ENCODE measurements at regions not wholly inside any gene's neighbourhood (a gene's known extent, or its start where the extent isn't known, plus 50 kb on each side); places are given as distances from the start of the nearest gene placed in this dataset.

- H3K4me1 ChIP-seq (ENCODE audit: control insufficient read depth, insufficient read depth, low read length, unreplicated experiment) = peaks cover 2% of the 10 kb centered on the region
- no peak overlapping the region for H3K4me3 ChIP-seq (ENCODE audit: low read depth, low read length)
- no peak overlapping the region for H3K27ac ChIP-seq (ENCODE audit: low read depth, low read length)
- H3K79me2 ChIP-seq (ENCODE audit: control insufficient read depth, insufficient read depth, low read length, unreplicated experiment) = no peaks in the 10 kb centered on the region
- 0 out of 2 replicates have a peak, but pooled peaks cover 2% of the 10 kb centered on the region for H3K27me3 ChIP-seq (ENCODE audit: insufficient read depth, low read length)
- H3K36me3 ChIP-seq (ENCODE audit: insufficient read depth, low read length) = no peaks in the 10 kb centered on the region
- H2AFZ ChIP-seq (ENCODE audit: low read length, unreplicated experiment) = no peak overlapping the region
Observed at GRCh38 chr2:71791501-71792135, 338.3 kb downstream of the DYSF start.

GRCh38 chr2:71791061-71791450 is 337.7 kb downstream of the DYSF start:
- H3K4me3 ChIP-seq (ENCODE audit: low read depth, low read length) = no peak overlapping the region
- H3K27ac ChIP-seq (ENCODE audit: low read depth, low read length) = no peak overlapping the region
- H3K36me3 ChIP-seq (ENCODE audit: insufficient read depth, low read length) = no peaks in the 10 kb centered on the region
- peaks cover 2% of the 10 kb centered on the region for H3K4me1 ChIP-seq (ENCODE audit: control insufficient read depth, insufficient read depth, low read length, unreplicated experiment)
- H3K27me3 ChIP-seq (ENCODE audit: insufficient read depth, low read length) = 0 out of 2 replicates have a peak, but pooled peaks cover 2% of the 10 kb centered on the region
- H3K79me2 ChIP-seq (ENCODE audit: control insufficient read depth, insufficient read depth, low read length, unreplicated experiment) = no peaks in the 10 kb centered on the region
- H2AFZ ChIP-seq (ENCODE audit: low read length, unreplicated experiment) = no peak overlapping the region

- H3K36me3 ChIP-seq (ENCODE audit: insufficient read depth, low read length) = no peaks in the 10 kb centered on the region
- H3K27me3 ChIP-seq (ENCODE audit: insufficient read depth, low read length) = 0 out of 2 replicates have a peak, but pooled peaks cover 2% of the 10 kb centered on the region
- no peak overlapping the region for H3K4me3 ChIP-seq (ENCODE audit: low read depth, low read length)
- H3K27ac ChIP-seq (ENCODE audit: low read depth, low read length) = no peak overlapping the region
- H3K4me1 ChIP-seq (ENCODE audit: control insufficient read depth, insufficient read depth, low read length, unreplicated experiment) = peaks cover under 1% of the 10 kb centered on the region
- H2AFZ ChIP-seq (ENCODE audit: low read length, unreplicated experiment) = no peak overlapping the region
- no peaks in the 10 kb centered on the region for H3K79me2 ChIP-seq (ENCODE audit: control insufficient read depth, insufficient read depth, low read length, unreplicated experiment)
Observed at GRCh38 chr2:71790226-71791060, 337.1 kb downstream of the DYSF start.

GRCh38 chr2:71789556-71790204 is 336.3 kb downstream of the DYSF start:
- Histone ChIP-seq H2AFZ (ENCODE audit: low read length, unreplicated experiment) (no peak overlapping the region), H3K79me2 (ENCODE audit: control insufficient read depth, insufficient read depth, low read length, unreplicated experiment) (no peaks in the 10 kb centered on the region)

DNA sequence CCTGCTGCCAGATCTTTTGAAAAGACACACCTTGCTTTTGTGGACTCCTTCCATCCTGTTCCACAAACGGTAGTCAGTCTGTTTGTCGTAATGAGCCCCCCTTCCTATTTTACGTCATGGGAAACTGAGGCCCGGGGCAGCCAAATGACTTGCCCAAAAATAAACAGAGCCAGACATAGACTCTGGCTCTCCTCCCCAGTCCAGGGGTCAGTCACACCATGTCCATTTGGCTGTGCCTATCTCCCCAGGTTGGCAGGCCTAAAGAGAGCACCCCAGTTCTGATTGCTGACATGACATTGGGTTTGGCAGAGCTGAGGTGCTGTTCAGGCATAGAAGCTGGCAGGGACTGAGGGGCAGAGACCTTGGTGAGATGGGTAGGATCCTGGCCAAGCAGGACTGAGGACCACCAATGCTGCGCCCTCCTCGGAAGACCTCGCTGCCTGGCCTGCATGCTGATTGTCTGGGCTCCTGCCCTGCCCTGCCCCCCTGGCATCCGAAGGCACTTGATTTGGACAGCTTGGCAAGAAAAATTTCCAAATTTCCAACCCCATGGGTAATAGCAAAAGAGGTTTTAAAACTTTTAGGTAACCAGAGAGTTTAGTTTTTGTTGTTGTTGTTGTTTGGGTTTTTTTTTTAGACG is 335.4 kb downstream of the DYSF start:
- no peak overlapping the region for H2AFZ ChIP-seq (ENCODE audit: low read length, unreplicated experiment)
- H3K27ac ChIP-seq (ENCODE audit: low read depth, low read length) = no peak overlapping the region
- H3K36me3 ChIP-seq (ENCODE audit: insufficient read depth, low read length) = no peaks in the 10 kb centered on the region
- no peak overlapping the region for H3K4me3 ChIP-seq (ENCODE audit: low read depth, low read length)
- H3K79me2 ChIP-seq (ENCODE audit: control insufficient read depth, insufficient read depth, low read length, unreplicated experiment) = no peaks in the 10 kb centered on the region
- H3K27me3 ChIP-seq (ENCODE audit: insufficient read depth, low read length) = 0 out of 2 replicates have a peak, but pooled peaks cover 2% of the 10 kb centered on the region
- H3K4me1 ChIP-seq (ENCODE audit: control insufficient read depth, insufficient read depth, low read length, unreplicated experiment) = peaks cover 9% of the 10 kb centered on the region

More at GRCh38 chr2:71789556-71790204, 336.3 kb downstream of the DYSF start:
- H3K4me3 ChIP-seq (ENCODE audit: low read depth, low read length) = no peak overlapping the region
- H3K4me1 ChIP-seq (ENCODE audit: control insufficient read depth, insufficient read depth, low read length, unreplicated experiment) = peaks cover 8% of the 10 kb centered on the region
- H3K27me3 ChIP-seq (ENCODE audit: insufficient read depth, low read length) = 0 out of 2 replicates have a peak, but pooled peaks cover 2% of the 10 kb centered on the region
- no peak overlapping the region for H3K27ac ChIP-seq (ENCODE audit: low read depth, low read length)
- no peaks in the 10 kb centered on the region for H3K36me3 ChIP-seq (ENCODE audit: insufficient read depth, low read length)

DNA sequence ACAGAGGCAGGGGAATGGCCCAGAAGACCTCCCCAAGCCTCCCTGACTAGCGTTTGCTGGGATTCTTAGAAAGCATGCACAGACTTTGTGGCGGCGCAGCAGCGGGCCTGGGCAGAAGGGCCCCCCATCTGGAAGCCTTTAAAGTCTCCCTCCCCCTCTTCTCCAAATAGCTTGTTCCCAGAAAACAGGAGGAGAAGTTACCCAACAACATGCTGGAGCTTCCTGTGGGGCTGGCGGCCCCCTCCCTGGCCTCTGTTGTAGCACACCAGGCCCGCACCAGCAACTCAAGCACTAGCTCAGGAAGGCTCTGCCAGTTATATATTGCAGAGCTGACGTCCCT is 334.8 kb downstream of the DYSF start:
- Histone ChIP-seq H2AFZ (ENCODE audit: low read length, unreplicated experiment) (no peak overlapping the region), H3K27ac (ENCODE audit: low read depth, low read length) (no peak overlapping the region), H3K36me3 (ENCODE audit: insufficient read depth, low read length) (no peaks in the 10 kb centered on the region), H3K79me2 (ENCODE audit: control insufficient read depth, insufficient read depth, low read length, unreplicated experiment) (no peaks in the 10 kb centered on the region), H3K4me3 (ENCODE audit: low read depth, low read length) (no peak overlapping the region), H3K27me3 (ENCODE audit: insufficient read depth, low read length) (0 out of 2 replicates have a peak, but pooled peaks cover 2% of the 10 kb centered on the region), H3K4me1 (ENCODE audit: control insufficient read depth, insufficient read depth, low read length, unreplicated experiment) (peaks cover 9% of the 10 kb centered on the region)

GRCh38 chr2:71787476-71788185 is 334.3 kb downstream of the DYSF start:
- 0 out of 2 replicates have a peak, but pooled peaks cover 1% of the 10 kb centered on the region for H3K27me3 ChIP-seq (ENCODE audit: insufficient read depth, low read length)
- no peak overlapping the region for H2AFZ ChIP-seq (ENCODE audit: low read length, unreplicated experiment)
- no peaks in the 10 kb centered on the region for H3K36me3 ChIP-seq (ENCODE audit: insufficient read depth, low read length)
- H3K4me3 ChIP-seq (ENCODE audit: low read depth, low read length) = no peak overlapping the region
- H3K27ac ChIP-seq (ENCODE audit: low read depth, low read length) = no peak overlapping the region
- peaks cover 9% of the 10 kb centered on the region for H3K4me1 ChIP-seq (ENCODE audit: control insufficient read depth, insufficient read depth, low read length, unreplicated experiment)
- no peaks in the 10 kb centered on the region for H3K79me2 ChIP-seq (ENCODE audit: control insufficient read depth, insufficient read depth, low read length, unreplicated experiment)

GRCh38 chr2:71787108-71787415 is 333.7 kb downstream of the DYSF start:
- Histone ChIP-seq H3K27ac (ENCODE audit: low read depth, low read length) (no peak overlapping the region), H3K4me1 (ENCODE audit: control insufficient read depth, insufficient read depth, low read length, unreplicated experiment) (peaks cover 9% of the 10 kb centered on the region), H3K36me3 (ENCODE audit: insufficient read depth, low read length) (no peaks in the 10 kb centered on the region), H3K27me3 (ENCODE audit: insufficient read depth, low read length) (0 out of 2 replicates have a peak, but pooled peaks cover 2% of the 10 kb centered on the region), H2AFZ (ENCODE audit: low read length, unreplicated experiment) (no peak overlapping the region), H3K4me3 (ENCODE audit: low read depth, low read length) (no peak overlapping the region), H3K79me2 (ENCODE audit: control insufficient read depth, insufficient read depth, low read length, unreplicated experiment) (no peaks in the 10 kb centered on the region)

DNA sequence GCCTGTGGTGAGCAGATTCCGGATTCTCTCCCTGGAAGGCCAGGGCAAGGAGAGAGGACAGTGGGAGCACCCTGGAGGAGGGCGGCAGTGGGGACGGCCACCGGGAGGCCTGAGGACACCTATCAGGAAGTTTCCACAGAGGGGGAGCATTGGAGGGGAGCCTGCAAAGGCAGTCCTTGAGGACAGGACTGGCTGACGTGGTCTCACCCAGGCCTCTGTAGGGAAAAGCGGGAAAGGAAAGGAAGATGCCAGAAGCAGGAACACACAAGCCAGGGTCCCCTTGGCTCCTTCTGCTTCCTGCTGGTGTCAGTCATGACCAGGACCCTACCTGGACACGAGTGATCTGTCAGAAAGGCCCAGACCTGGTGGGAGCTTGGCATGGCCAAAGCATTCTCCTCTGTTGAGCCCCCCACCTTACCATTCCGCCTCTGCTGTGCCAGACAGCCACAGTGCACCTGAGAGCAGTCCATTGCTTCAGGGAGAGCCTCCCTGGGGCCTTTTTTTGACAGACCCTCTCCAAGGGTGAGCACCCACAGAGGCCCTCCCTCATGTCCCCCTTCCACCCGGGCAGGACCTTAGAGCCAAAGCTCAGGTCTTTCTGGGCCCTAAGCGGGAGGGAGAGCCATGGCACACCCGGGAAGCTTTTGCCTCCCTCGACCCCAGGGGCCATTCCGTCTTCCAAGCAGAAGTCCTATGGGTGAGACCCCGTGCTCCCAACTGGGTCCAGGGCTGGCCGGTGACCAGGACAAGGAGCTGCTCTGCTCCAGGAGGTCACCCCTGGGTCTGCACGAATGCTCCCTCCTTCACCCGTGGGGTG is 333.1 kb downstream of the DYSF start:
- Histone ChIP-seq H3K36me3 (ENCODE audit: insufficient read depth, low read length) (no peaks in the 10 kb centered on the region), H3K27me3 (ENCODE audit: insufficient read depth, low read length) (peaks cover 8% of the 10 kb centered on the region), H3K79me2 (ENCODE audit: control insufficient read depth, insufficient read depth, low read length, unreplicated experiment) (no peaks in the 10 kb centered on the region), H2AFZ (ENCODE audit: low read length, unreplicated experiment) (no peak overlapping the region), H3K4me1 (ENCODE audit: control insufficient read depth, insufficient read depth, low read length, unreplicated experiment) (peaks cover 9% of the 10 kb centered on the region), H3K27ac (ENCODE audit: low read depth, low read length) (no peak overlapping the region), H3K4me3 (ENCODE audit: low read depth, low read length) (no peak overlapping the region)
